ENCODE measurements at regions not wholly inside any gene's neighbourhood (a gene's known extent, or its start where the extent isn't known, plus 50 kb on each side); places are given as distances from the start of the nearest gene placed in this dataset.

GRCh38 chr7:131859147-131859821 is 302.9 kb upstream of the PODXL start:
- TF ChIP-seq, protein P1, sequence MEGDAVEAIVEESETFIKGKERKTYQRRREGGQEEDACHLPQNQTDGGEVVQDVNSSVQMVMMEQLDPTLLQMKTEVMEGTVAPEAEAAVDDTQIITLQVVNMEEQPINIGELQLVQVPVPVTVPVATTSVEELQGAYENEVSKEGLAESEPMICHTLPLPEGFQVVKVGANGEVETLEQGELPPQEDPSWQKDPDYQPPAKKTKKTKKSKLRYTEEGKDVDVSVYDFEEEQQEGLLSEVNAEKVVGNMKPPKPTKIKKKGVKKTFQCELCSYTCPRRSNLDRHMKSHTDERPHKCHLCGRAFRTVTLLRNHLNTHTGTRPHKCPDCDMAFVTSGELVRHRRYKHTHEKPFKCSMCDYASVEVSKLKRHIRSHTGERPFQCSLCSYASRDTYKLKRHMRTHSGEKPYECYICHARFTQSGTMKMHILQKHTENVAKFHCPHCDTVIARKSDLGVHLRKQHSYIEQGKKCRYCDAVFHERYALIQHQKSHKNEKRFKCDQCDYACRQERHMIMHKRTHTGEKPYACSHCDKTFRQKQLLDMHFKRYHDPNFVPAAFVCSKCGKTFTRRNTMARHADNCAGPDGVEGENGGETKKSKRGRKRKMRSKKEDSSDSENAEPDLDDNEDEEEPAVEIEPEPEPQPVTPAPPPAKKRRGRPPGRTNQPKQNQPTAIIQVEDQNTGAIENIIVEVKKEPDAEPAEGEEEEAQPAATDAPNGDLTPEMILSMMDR (conservative IDR thresholded peaks at IDR 0.05; ENCODE audit: low read depth, low read length): peak; percentile 98
- DNase-seq (ENCODE audit: low read depth): peak; percentile 49
- no peak overlapping the region for H3K4me3 ChIP-seq (ENCODE audit: low read depth, low read length)

DNA sequence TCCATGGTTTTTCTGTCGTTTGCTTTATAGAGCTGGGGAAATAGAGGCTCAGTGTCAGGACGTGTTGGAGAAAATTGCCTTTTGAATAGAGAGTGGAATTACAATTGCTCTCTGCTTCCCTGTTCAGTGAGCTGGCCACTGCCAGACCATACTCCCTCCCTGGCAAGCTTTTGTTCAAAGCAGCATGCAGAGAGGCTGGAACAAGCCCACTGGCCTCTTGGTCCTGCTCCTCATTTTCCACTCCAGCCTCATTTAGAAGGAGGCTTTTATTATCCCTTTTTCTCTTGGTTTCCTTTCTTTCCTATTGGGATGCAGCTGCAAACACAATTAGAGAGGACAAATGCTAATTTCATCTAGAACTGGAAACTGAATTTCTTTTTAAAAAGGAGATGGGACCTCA is 302.2 kb upstream of the PODXL start:
- DNase-seq (ENCODE audit: low read depth): no peak
- TF ChIP-seq, protein P1 (conservative IDR thresholded peaks at IDR 0.05; ENCODE audit: low read depth, low read length): no peak
- no peak overlapping the region for H3K4me3 ChIP-seq (ENCODE audit: low read depth, low read length)

GRCh38 chr7:131849472-131849871 is 293.0 kb upstream of the PODXL start:
- DNase-seq (ENCODE audit: low read depth): no peak
- TF ChIP-seq, protein P1 (conservative IDR thresholded peaks at IDR 0.05; ENCODE audit: low read depth, low read length): no peak
- no peak overlapping the region for H3K4me3 ChIP-seq (ENCODE audit: low read depth, low read length)

GRCh38 chr7:131848033-131848432 is 291.6 kb upstream of the PODXL start:
- TF ChIP-seq, protein P1 (conservative IDR thresholded peaks at IDR 0.05; ENCODE audit: low read depth, low read length): no peak
- DNase-seq (ENCODE audit: low read depth): no peak
- H3K4me3 ChIP-seq (ENCODE audit: low read depth, low read length): no peak overlapping the region

- no peak for DNase-seq (ENCODE audit: low read depth)
- TF ChIP-seq, protein P1 (conservative IDR thresholded peaks at IDR 0.05; ENCODE audit: low read depth, low read length): no peak
- H3K4me3 ChIP-seq (ENCODE audit: low read depth, low read length): no peak overlapping the region
Measured at GRCh38 chr7:131845573-131846314, 289.3 kb upstream of the PODXL start.

DNA sequence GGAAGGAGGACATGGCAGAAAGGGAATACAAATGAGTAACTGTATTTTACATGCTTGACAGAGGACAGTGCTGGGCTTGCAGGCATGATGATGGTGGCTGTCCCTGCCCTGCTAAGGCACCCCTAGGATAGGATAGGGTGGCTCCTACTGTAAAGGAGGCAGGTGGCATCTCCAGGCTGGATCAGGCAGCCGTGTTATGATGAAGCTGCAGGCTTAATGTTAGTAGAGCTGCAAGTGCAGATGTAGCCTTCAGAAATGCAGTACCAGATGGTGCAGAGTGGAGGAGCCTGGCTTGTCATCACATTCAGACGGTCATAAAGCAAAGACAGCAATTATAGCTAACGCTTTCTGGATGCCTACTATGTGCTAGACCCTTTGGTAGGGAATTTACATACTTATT is 287.9 kb upstream of the PODXL start:
- H3K4me3 ChIP-seq (ENCODE audit: low read depth, low read length): no peak overlapping the region
- TF ChIP-seq, protein P1 (conservative IDR thresholded peaks at IDR 0.05; ENCODE audit: low read depth, low read length): no peak
- DNase-seq (ENCODE audit: low read depth): no peak
